Dermis blood vessel endothelial cell (primary cell): ENCODE measurements at regions not wholly inside any gene's neighbourhood (a gene's known extent, or its start where the extent isn't known, plus 50 kb on each side); places are given as distances from the start of the nearest gene placed in this dataset.

Experiments used
- DNase-seq: peaks from one replicate; pipeline ENCODE4 v3.0.0; 2010

- DNase-seq = no peak
Observed at GRCh38 chr11:122398851-122399250, 256.7 kb upstream of the UBASH3B start.

GRCh38 chr11:122398167-122398566 is 257.4 kb upstream of the UBASH3B start:
- no peak for DNase-seq

- no peak for DNase-seq
Observed at GRCh38 chr11:122395282-122395681, 260.2 kb upstream of the UBASH3B start.

GRCh38 chr11:122394313-122394712 is 261.2 kb upstream of the UBASH3B start:
- no peak for DNase-seq

GRCh38 chr11:122393209-122393860 is 262.2 kb upstream of the UBASH3B start:
- DNase-seq = no peak

GRCh38 chr11:122392508-122392907 is 263.0 kb upstream of the UBASH3B start:
- DNase-seq = no peak

GRCh38 chr11:122391049-122391448 is 264.5 kb upstream of the UBASH3B start:
- DNase-seq = no peak

- DNase-seq = no peak
Observed at GRCh38 chr11:122383186-122383585, 267.2 kb upstream of the BLID start.

GRCh38 chr11:122375687-122376399 is 259.8 kb upstream of the BLID start:
- no peak for DNase-seq

GRCh38 chr11:122368796-122369195 is 252.8 kb upstream of the BLID start:
- DNase-seq = no peak

GRCh38 chr11:122367809-122368231 is 251.8 kb upstream of the BLID start:
- DNase-seq = peak; percentile 21

GRCh38 chr11:122365610-122366360 is 249.8 kb upstream of the BLID start:
- DNase-seq = no peak

GRCh38 chr11:122363296-122363695 is 247.3 kb upstream of the BLID start:
- no peak for DNase-seq

GRCh38 chr11:122362381-122362780 is 246.4 kb upstream of the BLID start:
- DNase-seq = no peak

GRCh38 chr11:122360875-122361274 is 244.9 kb upstream of the BLID start:
- no peak for DNase-seq

GRCh38 chr11:122359081-122359571 is 243.1 kb upstream of the BLID start:
- DNase-seq = no peak

- no peak for DNase-seq
Observed at GRCh38 chr11:122358292-122358691, 242.3 kb upstream of the BLID start.

- no peak for DNase-seq
Observed at GRCh38 chr11:122355968-122356367, 240.0 kb upstream of the BLID start.

GRCh38 chr11:122354025-122354697 is 238.1 kb upstream of the BLID start:
- no peak for DNase-seq

- no peak for DNase-seq
Observed at GRCh38 chr11:122353561-122353960, 237.5 kb upstream of the BLID start.

- DNase-seq = no peak
Observed at GRCh38 chr11:122348659-122349409, 232.8 kb upstream of the BLID start.

GRCh38 chr11:122346006-122346405 is 230.0 kb upstream of the BLID start:
- no peak for DNase-seq
